Caco-2 (cell line): ENCODE measurements at regions not wholly inside any gene's neighbourhood (a gene's known extent, or its start where the extent isn't known, plus 50 kb on each side); places are given as distances from the start of the nearest gene placed in this dataset.

Experiments used
- BruUV-seq: library from RNA; stranded (reverse); fragments of 400-500 nt; replicated peaks from 2 replicates; lab custom pipeline; 2021; lab: Mats Ljungman, UMichigan
- CTCF ChIA-PET: fragments of 300-600 bp; sonication (Branson Sonifier 250); formaldehyde crosslinking; loops from one replicate; lab custom pipeline; 2022; ENCODE audit warnings: antibody characterized with exemption; lab: Charles Lee
- POLR2A ChIA-PET: fragments of 300-600 bp; sonication (Branson Sonifier 250); formaldehyde crosslinking; loops from one replicate; lab custom pipeline; 2022; ENCODE audit warnings: antibody characterized with exemption; lab: Charles Lee
- DNase-seq, 2 experiments: peaks; one replicate each; pipeline versions ENCODE4 v3.0.0 to v3.0.0-alpha.2; 2020 to 2022
- H3K27me3 ChIP-seq: replicated peaks from 2 replicates; pipeline ENCODE4 v1.6.0; 2011; ENCODE audit warnings: low read length; ENCODE audit not compliant: control insufficient read depth, insufficient read depth
- H3K36me3 ChIP-seq: 2 replicates; pipeline ENCODE4 v1.5.1; 2011; ENCODE audit warnings: low read length; ENCODE audit not compliant: control insufficient read depth, insufficient read depth
- H3K4me1 ChIP-seq: fragments of 250-450 bp; sonication (Bioruptor Pico); 2 replicates; pipeline ENCODE4 v1.5.1; 2020; ENCODE audit warnings: mild to moderate bottlenecking
- H3K4me3 ChIP-seq: 2 replicates; pipeline ENCODE4 v1.5.1; 2011; ENCODE audit warnings: low read depth, mild to moderate bottlenecking, control low read depth, low read length
- H3K9me3 ChIP-seq: fragments of 250-450 bp; sonication (Bioruptor Pico); 2 replicates; pipeline ENCODE4 v1.5.1; 2020; ENCODE audit warnings: mild to moderate bottlenecking, moderate library complexity
- H3K27ac Mint-ChIP-seq: one replicate; pipeline ENCODE4 v1.8.0; 2022; ENCODE audit warnings: mixed read lengths; ENCODE audit not compliant: unreplicated experiment
- H3K27me3 Mint-ChIP-seq: one replicate; pipeline ENCODE4 v1.8.0; 2022; ENCODE audit warnings: mixed read lengths; ENCODE audit not compliant: insufficient read depth, unreplicated experiment
- H3K36me3 Mint-ChIP-seq: one replicate; pipeline ENCODE4 v1.8.0; 2022; ENCODE audit warnings: mild to moderate bottlenecking, mixed read lengths; ENCODE audit not compliant: insufficient read depth, unreplicated experiment
- H3K4me1 Mint-ChIP-seq: one replicate; pipeline ENCODE4 v1.8.0; 2022; ENCODE audit warnings: low read depth, mixed read lengths; ENCODE audit not compliant: unreplicated experiment
- H3K4me3 Mint-ChIP-seq: one replicate; pipeline ENCODE4 v1.8.0; 2022; ENCODE audit warnings: mild to moderate bottlenecking, moderate library complexity, mixed read lengths; ENCODE audit not compliant: unreplicated experiment
- H3K9me3 Mint-ChIP-seq: one replicate; pipeline ENCODE4 v1.8.0; 2022; ENCODE audit warnings: mixed read lengths; ENCODE audit not compliant: unreplicated experiment
- intact Hi-C: fragments of 100-400 bp; cut with micrococcal nuclease; formaldehyde crosslinking; loops from one replicate; pipeline ENCODE4 v1.10.0; 2022; ENCODE audit not compliant: unreplicated experiment
- TF ChIP-seq, protein P1 (sequence below), 2 experiments: fragments of 200-600 bp in 1 of 2; IDR thresholded peaks; 1 replicate in 1 of 2; 2 replicates in 1 of 2; pipeline versions ENCODE4 v1.5.1 to v1.8.0; 2011 to 2022; ENCODE audit warnings: antibody characterized with exemption in 1 of 2, control low read depth in 1 of 2, inconsistent platforms in 1 of 2, low read depth in 1 of 2, low read length in 1 of 2, mild to moderate bottlenecking in 1 of 2, moderate library complexity in 1 of 2; ENCODE audit not compliant: insufficient read depth in 1 of 2, severe bottlenecking in 1 of 2, unreplicated experiment in 1 of 2

DNA sequence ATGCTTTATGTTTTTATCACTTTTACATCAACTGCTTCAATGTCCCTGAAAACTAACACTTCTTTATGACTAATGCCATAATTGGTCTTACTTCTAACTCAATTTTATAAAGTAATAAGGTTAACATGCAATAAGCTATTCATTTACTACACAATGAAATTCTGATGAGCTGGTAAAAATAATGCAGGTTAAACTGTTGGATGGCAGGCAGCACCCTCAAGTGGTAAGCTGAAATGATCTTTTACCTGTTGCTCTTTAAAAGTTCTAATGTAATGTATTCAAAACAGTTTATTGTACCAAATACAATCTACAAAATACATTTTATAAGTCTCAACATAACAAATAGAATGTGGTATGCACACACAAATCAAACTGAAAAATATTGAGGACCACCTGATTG is 1280.3 kb downstream of the CDH8 start:
- Histone ChIP-seq H3K9me3 (no peaks in the 10 kb centered on the region), H3K36me3 (no peaks in the 10 kb centered on the region), H3K4me1 (no peaks in the 10 kb centered on the region), H3K27me3 (no peaks in the 10 kb centered on the region), H3K4me3 (no peak overlapping the region)
- ChIA-PET CTCF (no interaction called here), POLR2A (no interaction called here)
- TF ChIP-seq, protein P1, sequence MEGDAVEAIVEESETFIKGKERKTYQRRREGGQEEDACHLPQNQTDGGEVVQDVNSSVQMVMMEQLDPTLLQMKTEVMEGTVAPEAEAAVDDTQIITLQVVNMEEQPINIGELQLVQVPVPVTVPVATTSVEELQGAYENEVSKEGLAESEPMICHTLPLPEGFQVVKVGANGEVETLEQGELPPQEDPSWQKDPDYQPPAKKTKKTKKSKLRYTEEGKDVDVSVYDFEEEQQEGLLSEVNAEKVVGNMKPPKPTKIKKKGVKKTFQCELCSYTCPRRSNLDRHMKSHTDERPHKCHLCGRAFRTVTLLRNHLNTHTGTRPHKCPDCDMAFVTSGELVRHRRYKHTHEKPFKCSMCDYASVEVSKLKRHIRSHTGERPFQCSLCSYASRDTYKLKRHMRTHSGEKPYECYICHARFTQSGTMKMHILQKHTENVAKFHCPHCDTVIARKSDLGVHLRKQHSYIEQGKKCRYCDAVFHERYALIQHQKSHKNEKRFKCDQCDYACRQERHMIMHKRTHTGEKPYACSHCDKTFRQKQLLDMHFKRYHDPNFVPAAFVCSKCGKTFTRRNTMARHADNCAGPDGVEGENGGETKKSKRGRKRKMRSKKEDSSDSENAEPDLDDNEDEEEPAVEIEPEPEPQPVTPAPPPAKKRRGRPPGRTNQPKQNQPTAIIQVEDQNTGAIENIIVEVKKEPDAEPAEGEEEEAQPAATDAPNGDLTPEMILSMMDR (IDR thresholded peaks at IDR 0.05; ENCODE audit: insufficient read depth in 1 of 2, low read depth in 1 of 2, low read length in 1 of 2, severe bottlenecking in 1 of 2, unreplicated experiment in 1 of 2): no peak
- Mint-ChIP-seq H3K9me3 (no peaks in the 10 kb centered on the region), H3K36me3 (no peaks in the 10 kb centered on the region), H3K27ac (no peak overlapping the region), H3K4me1 (no peaks in the 10 kb centered on the region), H3K27me3 (no peaks in the 10 kb centered on the region), H3K4me3 (no peak overlapping the region)
- no peak for DNase-seq
- intact Hi-C loops: no loop called here
- BruUV-seq: no TSS peak

DNA sequence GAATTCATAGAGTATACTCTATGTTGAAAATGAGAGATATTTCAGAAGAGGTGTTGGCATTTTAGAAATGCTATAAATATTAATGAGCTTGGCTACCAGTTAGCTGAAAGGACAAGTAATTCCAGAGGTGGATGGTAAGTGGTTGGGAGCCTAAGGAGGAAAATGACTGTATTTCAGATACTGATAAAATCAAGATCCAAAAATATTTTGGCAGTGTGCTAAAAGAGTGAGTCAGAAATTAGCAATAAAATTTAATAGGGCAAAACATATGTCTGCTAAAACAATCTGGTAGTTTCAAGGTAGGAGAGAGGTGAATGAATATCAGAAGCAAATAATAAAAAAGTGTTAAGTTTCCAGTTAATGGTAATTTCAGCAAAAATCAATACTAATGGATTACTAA is 1287.9 kb downstream of the CDH8 start:
- Mint-ChIP-seq H3K4me1 (no peaks in the 10 kb centered on the region), H3K27me3 (no peaks in the 10 kb centered on the region), H3K36me3 (no peaks in the 10 kb centered on the region), H3K4me3 (no peak overlapping the region), H3K9me3 (no peaks in the 10 kb centered on the region), H3K27ac (no peak overlapping the region)
- no peaks in the 10 kb centered on the region for H3K36me3 ChIP-seq
- no peaks in the 10 kb centered on the region for H3K4me1 ChIP-seq
- H3K4me3 ChIP-seq: no peak overlapping the region
- DNase-seq: no peak
- CTCF ChIA-PET: interaction anchor here (0.6 kb wide), 1 partner anchor 396 kb away, joined by 3 read pairs; no protein-coding TSS in a partner anchor
- TF ChIP-seq, protein P1 (IDR thresholded peaks at IDR 0.05; ENCODE audit: insufficient read depth in 1 of 2, low read depth in 1 of 2, low read length in 1 of 2, severe bottlenecking in 1 of 2, unreplicated experiment in 1 of 2): no peak
- POLR2A ChIA-PET: no interaction called here
- intact Hi-C loops: no loop called here
- no peaks in the 10 kb centered on the region for H3K27me3 ChIP-seq
- no peaks in the 10 kb centered on the region for H3K9me3 ChIP-seq
- BruUV-seq: no TSS peak

DNA sequence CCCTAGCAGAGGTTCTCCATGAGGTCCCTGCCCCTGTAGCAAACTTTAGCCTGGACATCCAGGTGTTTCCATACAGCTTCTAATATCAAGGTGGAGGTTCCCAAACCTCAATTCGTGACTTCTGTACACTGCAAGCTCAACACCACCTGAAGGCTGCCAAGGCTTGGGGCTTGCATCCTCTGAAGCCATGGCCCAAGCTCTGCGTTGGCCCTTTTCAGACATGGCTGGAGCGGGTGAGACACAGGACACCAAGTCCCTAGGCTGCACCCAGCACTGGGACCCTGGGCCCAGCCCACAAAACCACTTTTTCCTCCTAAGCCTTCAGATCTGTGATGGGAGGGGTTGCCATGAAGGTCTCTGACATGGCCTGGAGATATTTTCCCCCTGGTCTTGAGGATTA is 1292.0 kb downstream of the CDH8 start:
- Mint-ChIP-seq H3K36me3 (no peaks in the 10 kb centered on the region), H3K9me3 (no peaks in the 10 kb centered on the region), H3K27ac (no peak overlapping the region), H3K27me3 (no peaks in the 10 kb centered on the region), H3K4me3 (no peak overlapping the region), H3K4me1 (no peaks in the 10 kb centered on the region)
- BruUV-seq: no TSS peak
- POLR2A ChIA-PET: no interaction called here
- CTCF ChIA-PET: no interaction called here
- Histone ChIP-seq H3K9me3 (no peaks in the 10 kb centered on the region), H3K4me1 (no peaks in the 10 kb centered on the region), H3K36me3 (no peaks in the 10 kb centered on the region), H3K4me3 (no peak overlapping the region), H3K27me3 (no peaks in the 10 kb centered on the region)
- no peak for DNase-seq
- intact Hi-C loops: no loop called here
- TF ChIP-seq, protein P1 (IDR thresholded peaks at IDR 0.05; ENCODE audit: insufficient read depth in 1 of 2, low read depth in 1 of 2, low read length in 1 of 2, severe bottlenecking in 1 of 2, unreplicated experiment in 1 of 2): no peak
